H1 (cell line): ENCODE measurements at regions not wholly inside any gene's neighbourhood (a gene's known extent, or its start where the extent isn't known, plus 50 kb on each side); places are given as distances from the start of the nearest gene placed in this dataset.

Source experiments
- CTCF ChIA-PET: fragments of 300-600 bp; sonication (Branson Sonifier 250); formaldehyde crosslinking; loops from one replicate; lab custom pipeline; 2021; ENCODE audit not compliant: partially characterized antibody; lab: Charles Lee
- POLR2A ChIA-PET: fragments of 300-600 bp; sonication (Branson Sonifier 250); formaldehyde crosslinking; loops from one replicate; lab custom pipeline; 2021; ENCODE audit warnings: inconsistent platforms; ENCODE audit not compliant: partially characterized antibody; lab: Charles Lee
- DNase-seq, 2 experiments: peaks; one replicate each; pipeline versions ENCODE4 v3.0.0 to v3.0.0-alpha.2; 2010 to 2022; ENCODE audit warnings: low spot score in 2 of 2, low read depth in 1 of 2, mixed read lengths in 1 of 2
- FAIRE-seq: peaks from 2 replicates; lab custom pipeline; 2011; peaks lifted over from hg19 to GRCh38; lab: Jason Lieb, UNC
- H2AFZ ChIP-seq: 2 replicates; pipeline ENCODE4 v1.8.1; 2012; ENCODE audit warnings: low read length, inconsistent platforms
- H2AK5ac ChIP-seq: 2 replicates; pipeline ENCODE4 v1.6.1; 2013; ENCODE audit warnings: low read depth, low read length
- H2BK120ac ChIP-seq: replicated peaks from 2 replicates; pipeline ENCODE3; 2013; ENCODE audit warnings: low read depth, low read length, inconsistent platforms
- H2BK12ac ChIP-seq: 2 replicates; pipeline ENCODE4 v1.6.1; 2013; ENCODE audit warnings: low read depth, low read length
- H2BK15ac ChIP-seq: 2 replicates; pipeline ENCODE4 v1.6.1; 2013; ENCODE audit warnings: low read length
- H2BK20ac ChIP-seq: 2 replicates; pipeline ENCODE4 v1.6.1; 2013; ENCODE audit warnings: low read length
- H2BK5ac ChIP-seq: 2 replicates; pipeline ENCODE4 v1.6.1; 2013; ENCODE audit warnings: low read depth, low read length
- H3K14ac ChIP-seq: 2 replicates; pipeline ENCODE4 v1.6.1; 2013; ENCODE audit warnings: inconsistent platforms; ENCODE audit not compliant: insufficient read length
- H3K18ac ChIP-seq: 2 replicates; pipeline ENCODE4 v1.6.1; 2013; ENCODE audit warnings: low read length; ENCODE audit errors: extremely low read depth
- H3K23ac ChIP-seq: 2 replicates; pipeline ENCODE4 v1.6.1; 2013; ENCODE audit warnings: inconsistent platforms; ENCODE audit not compliant: insufficient read length
- H3K23me2 ChIP-seq: 2 replicates; pipeline ENCODE4 v1.6.1; 2013; ENCODE audit warnings: low read depth, low read length
- H3K27ac ChIP-seq: 2 replicates; pipeline ENCODE4 v1.6.1; 2011; ENCODE audit warnings: low read depth, low read length, inconsistent platforms
- H3K27me3 ChIP-seq, 4 experiments: replicated peaks in 1 of 4; 1 replicate in 1 of 4; 2 replicates in 3 of 4; pipeline versions ENCODE4 v1.6.1 to v1.8.1; 2011 to 2013; ENCODE audit warnings: low read length in 3 of 4, mild to moderate bottlenecking in 3 of 4, inconsistent platforms in 2 of 4, mixed read lengths in 2 of 4, moderate library complexity in 1 of 4; ENCODE audit not compliant: control insufficient read depth in 3 of 4, insufficient read depth in 3 of 4; ENCODE audit errors: extremely low read depth in 1 of 4
- H3K36me3 ChIP-seq, 4 experiments: 2 replicates each; pipeline versions ENCODE4 v1.6.1 to v1.8.1; 2011 to 2013; ENCODE audit warnings: mild to moderate bottlenecking in 4 of 4, low read length in 3 of 4, moderate library complexity in 2 of 4, control low read depth in 1 of 4, inconsistent platforms in 1 of 4; ENCODE audit not compliant: insufficient read depth in 4 of 4, control insufficient read depth in 2 of 4
- H3K4ac ChIP-seq: replicated peaks from 2 replicates; pipeline ENCODE3; 2013; ENCODE audit warnings: low read length, low read depth, mixed read lengths, inconsistent platforms; ENCODE audit not compliant: insufficient read length
- H3K4me1 ChIP-seq, 4 experiments: replicated peaks in 1 of 4; 1 replicate in 1 of 4; 2 replicates in 3 of 4; pipeline versions ENCODE4 v1.6.1 to v1.8.1; 2011 to 2013; ENCODE audit warnings: low read length in 3 of 4, inconsistent platforms in 2 of 4, mixed read lengths in 1 of 4; ENCODE audit not compliant: insufficient read depth in 4 of 4, control insufficient read depth in 3 of 4
- H3K4me2 ChIP-seq, 2 experiments: 2 replicates each; pipeline versions ENCODE4 v1.6.1 to v1.8.1; 2011 to 2013; ENCODE audit warnings: low read depth in 2 of 2, low read length in 2 of 2, control low read depth in 1 of 2, inconsistent platforms in 1 of 2, mild to moderate bottlenecking in 1 of 2; ENCODE audit not compliant: insufficient read depth in 1 of 2
- H3K4me3 ChIP-seq, 4 experiments: fragments of 200-600, 300-600 bp in 1 of 4; sonication (generic), shearing (Covaris generic), sonication (Bioruptor Twin) in 1 of 4; 2 replicates each; pipeline versions ENCODE4 v1.5.1 to v1.8.1; 2011 to 2016; ENCODE audit warnings: low read length in 4 of 4, low read depth in 3 of 4, control low read depth in 2 of 4, inconsistent platforms in 2 of 4, mild to moderate bottlenecking in 2 of 4, mixed read lengths in 1 of 4, moderate library complexity in 1 of 4; ENCODE audit not compliant: insufficient read depth in 2 of 4; ENCODE audit errors: extremely low read depth in 1 of 4
- H3K56ac ChIP-seq: replicated peaks from 2 replicates; pipeline ENCODE3; 2013; ENCODE audit warnings: low read depth, mild to moderate bottlenecking, mixed read lengths, low read length, inconsistent platforms; ENCODE audit not compliant: insufficient read length
- H3K79me1 ChIP-seq: 2 replicates; pipeline ENCODE4 v1.6.1; 2013; ENCODE audit warnings: low read depth, low read length, control low read depth
- H3K79me2 ChIP-seq, 2 experiments: 2 replicates each; pipeline versions ENCODE4 v1.6.1 to v1.8.1; 2012 to 2013; ENCODE audit warnings: low read length in 2 of 2, mild to moderate bottlenecking in 2 of 2, inconsistent platforms in 1 of 2; ENCODE audit not compliant: insufficient read depth in 2 of 2, control insufficient read depth in 1 of 2
- H3K9ac ChIP-seq, 4 experiments: replicated peaks in 1 of 4; 1 replicate in 1 of 4; 2 replicates in 3 of 4; pipeline versions ENCODE4 v1.6.1 to v1.8.1; 2011 to 2013; ENCODE audit warnings: low read depth in 3 of 4, low read length in 3 of 4, control low read depth in 2 of 4, mild to moderate bottlenecking in 2 of 4, moderate library complexity in 2 of 4, inconsistent platforms in 1 of 4; ENCODE audit errors: extremely low read depth in 1 of 4
- H3K9me3 ChIP-seq, 2 experiments: 2 replicates each; pipeline versions ENCODE4 v1.6.1 to v1.8.1; 2012 to 2013; ENCODE audit warnings: mild to moderate bottlenecking in 2 of 2, moderate library complexity in 2 of 2, control low read depth in 1 of 2, inconsistent platforms in 1 of 2, low read depth in 1 of 2, low read length in 1 of 2, mixed read lengths in 1 of 2; ENCODE audit not compliant: insufficient read depth in 2 of 2
- H4K20me1 ChIP-seq, 2 experiments: replicated peaks in 1 of 2; 2 replicates each; pipeline versions ENCODE3 to v1.8.1; 2011 to 2013; ENCODE audit warnings: inconsistent platforms in 2 of 2, low read length in 2 of 2, mild to moderate bottlenecking in 1 of 2; ENCODE audit not compliant: insufficient read depth in 2 of 2, control insufficient read depth in 1 of 2
- H4K5ac ChIP-seq: 2 replicates; pipeline ENCODE4 v1.6.1; 2013; ENCODE audit warnings: low read length, low read depth, mixed read lengths, inconsistent platforms; ENCODE audit not compliant: insufficient read length
- H4K8ac ChIP-seq: 2 replicates; pipeline ENCODE4 v1.8.0; 2013; ENCODE audit warnings: mild to moderate bottlenecking, moderate library complexity, low read length, inconsistent platforms; ENCODE audit not compliant: insufficient read depth; ENCODE audit errors: extremely low read depth
- H4K91ac ChIP-seq: replicated peaks from 2 replicates; pipeline ENCODE3; 2013; ENCODE audit warnings: low read length, mixed read lengths, inconsistent platforms; ENCODE audit not compliant: insufficient read length
- BRCA1 ChIP-seq: IDR thresholded peaks from 2 replicates; pipeline ENCODE4 v1.6.1; 2012; ENCODE audit warnings: low read depth, low read length, improper control_type of control experiment
- CBX5 ChIP-seq: fragments of 300-800, 300-1000 bp; sonication (generic); IDR thresholded peaks from 2 replicates; pipeline ENCODE4 v1.7.1; 2016; ENCODE audit warnings: antibody characterized with exemption, low read length, low read depth
- CBX8 ChIP-seq: fragments of 300-800, 300-1000 bp; sonication (generic); IDR thresholded peaks from 2 replicates; pipeline ENCODE4 v1.7.1; 2016; ENCODE audit warnings: low read depth, low read length, borderline replicate concordance
- EGR1 ChIP-seq: IDR thresholded peaks from 2 replicates; pipeline ENCODE4 v1.6.1; 2011; ENCODE audit warnings: low read depth, low read length, borderline replicate concordance
- EP300 ChIP-seq, 2 experiments: IDR thresholded peaks; 1 replicate in 1 of 2; 2 replicates in 1 of 2; pipeline ENCODE4 v1.6.1; 2011 to 2012; ENCODE audit warnings: low read depth in 2 of 2, low read length in 2 of 2, mild to moderate bottlenecking in 2 of 2, borderline replicate concordance in 1 of 2, inconsistent platforms in 1 of 2, moderate library complexity in 1 of 2
- EZH2 ChIP-seq: fragments of 200-600 bp; sonication (generic); IDR thresholded peaks from 2 replicates; pipeline ENCODE4 v1.7.1; 2012; ENCODE audit warnings: low read depth, mild to moderate bottlenecking, moderate library complexity, low read length, inconsistent platforms; ENCODE audit not compliant: severe bottlenecking
- HDAC2 ChIP-seq, 2 experiments: fragments of 300-600 bp in 1 of 2; sonication (generic) in 1 of 2; IDR thresholded peaks; 2 replicates each; pipeline ENCODE4 v1.6.1; 2011 to 2012; ENCODE audit warnings: low read depth in 2 of 2, low read length in 2 of 2, mild to moderate bottlenecking in 2 of 2, moderate library complexity in 2 of 2, borderline replicate concordance in 1 of 2, inconsistent platforms in 1 of 2
- JUND ChIP-seq: IDR thresholded peaks from 2 replicates; pipeline ENCODE4 v1.6.1; 2011; ENCODE audit warnings: mild to moderate bottlenecking, improper control_type of control experiment, low read length
- POU5F1 ChIP-seq: IDR thresholded peaks from 2 replicates; pipeline ENCODE4 v1.6.1; 2011; ENCODE audit warnings: low read depth, mild to moderate bottlenecking, low read length, moderate library complexity
- RXRA ChIP-seq: IDR thresholded peaks from 2 replicates; pipeline ENCODE4 v1.6.1; 2011; ENCODE audit warnings: low read depth, mild to moderate bottlenecking, low read length, moderate library complexity; ENCODE audit not compliant: insufficient read depth
- SAP30 ChIP-seq: fragments of 300-600 bp; sonication (generic); IDR thresholded peaks from 2 replicates; pipeline ENCODE4 v1.7.1; 2012; ENCODE audit warnings: low read length, moderate library complexity, mild to moderate bottlenecking, inconsistent platforms; ENCODE audit not compliant: insufficient read depth, insufficient replicate concordance
- SP2 ChIP-seq: IDR thresholded peaks from 2 replicates; pipeline ENCODE4 v1.6.1; 2012; ENCODE audit warnings: mild to moderate bottlenecking, low read length, inconsistent platforms
- SRF ChIP-seq: IDR thresholded peaks from 2 replicates; pipeline ENCODE4 v1.6.1; 2011; ENCODE audit warnings: mild to moderate bottlenecking, low read depth, low read length, moderate library complexity
- USF2 ChIP-seq: IDR thresholded peaks from 2 replicates; pipeline ENCODE4 v1.6.1; 2011; ENCODE audit warnings: low read length, improper control_type of control experiment
- WGBS, 2 experiments: shearing (Covaris generic) in 1 of 2; methylation state at CpG; one replicate each; pipeline versions ENCODE4 v1.1.6 to v1.1.7; 2013 to 2015; ENCODE audit warnings: low lambda C conversion rate in 2 of 2, mixed read lengths in 2 of 2, inconsistent platforms in 1 of 2, low coverage in 1 of 2, missing lambda C conversion rate in 1 of 2; ENCODE audit not compliant: insufficient replicate concordance in 2 of 2, insufficient coverage in 1 of 2, insufficient read length in 1 of 2; ENCODE audit errors: extremely low coverage in 1 of 2, missing lambda C conversion rate in 1 of 2; 5-methylcytosine and 5-hydroxymethylcytosine counted together

GRCh38 chr13:89343165-89343564 lies 1672.0 kb downstream of the SLITRK5 start:
- Histone ChIP-seq H2AK5ac (no peak overlapping the region), H4K91ac (no peak overlapping the region), H4K5ac (no peak overlapping the region), H2BK5ac (no peak overlapping the region), H3K23ac (no peak overlapping the region), H4K20me1 (no peaks in the 10 kb centered on the region), H3K27me3 (no peaks in the 10 kb centered on the region), H3K23me2 (no peaks in the 10 kb centered on the region), H2AFZ (no peak overlapping the region), H2BK20ac (no peak overlapping the region), H3K9me3 (no peaks in the 10 kb centered on the region), H3K4me1 (no peaks in the 10 kb centered on the region), H3K9ac (no peak overlapping the region), H3K14ac (no peak overlapping the region), H3K18ac (no peak overlapping the region), H3K4me3 (no peak overlapping the region), H3K4me2 (no peak overlapping the region), H2BK15ac (no peak overlapping the region), H3K36me3 (no peaks in the 10 kb centered on the region), H3K56ac (no peak overlapping the region), H2BK12ac (no peak overlapping the region), H3K79me1 (no peaks in the 10 kb centered on the region), H4K8ac (no peak overlapping the region), H3K27ac (no peak overlapping the region), H3K4ac (no peak overlapping the region), H2BK120ac (no peak overlapping the region), H3K79me2 (no peaks in the 10 kb centered on the region)
- FAIRE-seq (no peak), DNase-seq (no peak)
- 96% methylated on average over 1 of the region's 1 CpG; no CpG with 5 or more reads in 1 of the 2 experiments for WGBS, 2 experiments
- POLR2A ChIA-PET = no interaction called here
- no peak for TF ChIP-seq RXRA
- TF ChIP-seq CBX5 = no peak
- TF ChIP-seq EGR1 = no peak
- TF ChIP-seq EP300 (IDR thresholded peaks at IDR 0.05; ENCODE audit: borderline replicate concordance in 1 of 2, low read depth in 2 of 2, low read length in 2 of 2) = no peak
- TF ChIP-seq EZH2 = no peak
- no peak for TF ChIP-seq POU5F1
- no peak for TF ChIP-seq SAP30
- TF ChIP-seq HDAC2 (IDR thresholded peaks at IDR 0.05; ENCODE audit: borderline replicate concordance in 1 of 2, low read depth in 2 of 2, low read length in 2 of 2) = no peak
- no peak for TF ChIP-seq BRCA1
- TF ChIP-seq USF2 = no peak
- TF ChIP-seq SRF = no peak
- no peak for TF ChIP-seq CBX8
- TF ChIP-seq SP2 = no peak
- TF ChIP-seq JUND = no peak
- CTCF ChIA-PET = no interaction called here
